ENCODE measurements at regions not wholly inside any gene's neighbourhood (a gene's known extent, or its start where the extent isn't known, plus 50 kb on each side); places are given as distances from the start of the nearest gene placed in this dataset.

DNA sequence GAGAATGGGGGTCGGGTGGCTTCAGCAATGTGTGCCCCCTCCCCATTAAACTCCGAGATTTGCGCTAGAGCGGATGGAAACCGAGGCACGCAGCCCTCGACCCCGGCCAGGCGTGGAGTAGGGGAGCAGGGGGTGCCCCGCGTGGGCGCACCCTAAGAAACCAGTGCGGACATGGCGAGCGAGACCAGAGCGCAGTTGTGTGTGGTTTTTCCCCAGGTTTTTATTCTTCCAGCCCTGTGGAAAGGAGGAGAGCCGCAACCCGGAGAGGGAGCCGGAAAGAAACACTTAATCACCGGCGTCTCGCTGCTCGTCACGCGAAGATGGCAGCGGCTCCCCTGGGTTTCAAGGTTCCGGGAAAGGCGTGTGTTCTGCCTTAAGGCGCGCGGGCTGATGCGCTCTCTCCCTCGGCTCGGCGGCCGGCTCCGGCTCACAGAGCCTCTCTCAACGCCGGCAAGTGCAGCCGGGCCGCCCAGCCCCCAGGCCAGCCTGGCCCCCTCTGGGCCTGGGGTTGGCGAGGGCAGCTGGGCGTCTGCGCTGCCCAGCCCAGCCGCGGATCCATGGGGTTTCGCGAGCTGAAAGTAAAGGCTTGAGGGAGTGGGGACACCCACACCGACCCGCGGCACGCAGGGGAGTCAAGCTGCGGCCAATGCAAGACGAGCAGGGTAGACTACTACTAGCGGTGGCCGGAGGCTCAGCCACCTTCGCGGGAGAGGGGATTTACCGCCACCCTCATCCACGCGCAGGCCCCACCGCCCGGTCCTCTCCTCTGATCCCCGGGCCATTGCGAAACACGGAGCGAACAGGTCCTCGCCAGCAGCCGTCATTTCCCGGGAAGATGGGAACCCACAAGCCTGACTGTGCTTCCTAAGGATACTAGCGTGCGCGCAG lies 74.0 kb upstream of the BCOR start:
- DNase-seq (ENCODE audit: low read depth, low spot score) (no peak), FAIRE-seq (no peak), ATAC-seq (peak; percentile 9)
- peak overlapping the region; percentile 82 for H3K9ac ChIP-seq (ENCODE audit: control insufficient read depth, insufficient read depth, low read length)
- peak overlapping the region; percentile 83 for H3K4me2 ChIP-seq (ENCODE audit: control insufficient read depth, insufficient read depth)
- ChIA-PET CTCF (no interaction called here), RAD21 (ENCODE audit: unreplicated experiment) (no interaction called here), POLR2A (no interaction called here), SMC1A (ENCODE audit: uncharacterized antibody, unreplicated experiment) (no interaction called here)
- in situ Hi-C loops (cut with MboI) (no loop called here), intact Hi-C loops (cut with micrococcal nuclease; ENCODE audit: unreplicated experiment) (loop anchor here (5.0 to 10.0 kb wide), 4 partner anchors 36 to 317 kb away; no protein-coding TSS in a partner anchor)
- peak overlapping the region; percentile 21; the same call in 1 of the 2 replicates for H2AFZ ChIP-seq (ENCODE audit: control insufficient read depth, low read depth, low read length)
- H3K27ac ChIP-seq (ENCODE audit: control insufficient read depth, insufficient read depth), result peak overlapping the region; percentile 84
- peaks cover 23% of the 10 kb centered on the region for H3K79me2 ChIP-seq (ENCODE audit: control insufficient read depth, insufficient read depth, low read length)
- H3K36me3 ChIP-seq (ENCODE audit: control insufficient read depth in 2 of 2, insufficient read depth in 2 of 2, low read length in 1 of 2), result no peaks in the 10 kb centered on the region
- no peaks in the 10 kb centered on the region for H3K27me3 ChIP-seq (replicated peaks in 1 of 2; ENCODE audit: control insufficient read depth in 2 of 2, insufficient read depth in 2 of 2, low read length in 1 of 2)
- H3K9me3 ChIP-seq (replicated peaks; ENCODE audit: control insufficient read depth, insufficient read depth, low read length), result no peaks in the 10 kb centered on the region; the same call in 2 of the 3 replicates
- H3K4me1 ChIP-seq (ENCODE audit: control insufficient read depth, insufficient read depth, low read length), result peaks cover 13% of the 10 kb centered on the region; the same call in 1 of the 2 replicates
- no peaks in the 10 kb centered on the region for H4K20me1 ChIP-seq (ENCODE audit: control insufficient read depth, insufficient read depth)
- H3K4me3 ChIP-seq, result peak overlapping the region; percentile 21
- no TSS peak for BruUV-seq (replicated peaks)
- WGBS (ENCODE audit: insufficient coverage, insufficient replicate concordance, low lambda C conversion rate, missing lambda C conversion rate), result 19% methylated on average over 70 of the region's 73 CpGs
- TF ChIP-seq POLR2A (IDR thresholded peaks at IDR 0.05; ENCODE audit: low read depth, low read length), result peak; percentile 65
- peak; percentile 64; the same call in 1 of the 2 replicates for TF ChIP-seq YY1 (IDR thresholded peaks at IDR 0.05; ENCODE audit: low read depth, low read length)
- TF ChIP-seq TARDBP (IDR thresholded peaks at IDR 0.05; ENCODE audit: borderline replicate concordance), result no peak
- TF ChIP-seq BMI1 (IDR thresholded peaks at IDR 0.05; ENCODE audit: borderline replicate concordance), result no peak

DNA sequence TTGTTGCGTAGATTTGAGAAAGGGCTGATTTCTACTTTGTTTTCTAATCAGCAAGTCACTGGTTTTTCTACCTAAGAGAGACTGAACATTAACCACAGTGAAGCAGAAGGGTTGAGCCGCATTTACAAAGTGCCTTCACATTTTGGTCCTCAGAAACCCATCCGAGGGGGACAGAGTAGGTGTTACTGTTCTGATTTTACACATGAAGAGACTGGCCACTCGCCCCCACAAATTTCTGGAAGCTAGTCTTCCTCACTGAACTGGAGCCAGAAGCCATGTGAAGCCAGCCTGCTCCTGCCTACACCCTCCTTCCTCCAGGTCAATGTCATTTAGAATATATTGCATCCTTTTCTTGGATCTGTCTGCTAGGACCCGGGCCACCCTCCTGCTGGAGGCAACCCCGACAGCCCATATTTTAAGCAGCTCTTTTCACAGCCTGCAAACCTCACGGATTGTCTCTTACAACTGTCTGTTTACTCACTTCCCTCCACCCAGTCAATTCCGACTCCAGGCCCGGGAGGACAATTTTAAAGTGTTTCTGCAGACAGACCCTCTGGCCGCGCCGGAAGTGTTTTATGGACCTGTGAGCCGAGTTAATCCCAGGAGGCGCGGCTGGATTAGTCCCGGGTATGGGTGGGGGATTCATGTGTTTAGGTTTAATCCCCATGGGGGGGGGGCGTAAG lies 73.2 kb upstream of the BCOR start:
- FAIRE-seq (no peak), DNase-seq (ENCODE audit: low read depth, low spot score) (no peak), ATAC-seq (no peak)
- peak overlapping the region; percentile 82 for H3K9ac ChIP-seq (ENCODE audit: control insufficient read depth, insufficient read depth, low read length)
- POLR2A ChIA-PET, result no interaction called here
- peaks cover 23% of the 10 kb centered on the region for H3K79me2 ChIP-seq (ENCODE audit: control insufficient read depth, insufficient read depth, low read length)
- H3K9me3 ChIP-seq (replicated peaks; ENCODE audit: control insufficient read depth, insufficient read depth, low read length), result no peaks in the 10 kb centered on the region; the same call in 2 of the 3 replicates
- in situ Hi-C loops (cut with MboI), result no loop called here
- peaks cover 13% of the 10 kb centered on the region; the same call in 1 of the 2 replicates for H3K4me1 ChIP-seq (ENCODE audit: control insufficient read depth, insufficient read depth, low read length)
- intact Hi-C loops (cut with micrococcal nuclease; ENCODE audit: unreplicated experiment), result loop anchor here (5.0 to 10.0 kb wide), 4 partner anchors 36 to 316 kb away; no protein-coding TSS in a partner anchor
- peak overlapping the region; percentile 83 for H3K4me2 ChIP-seq (ENCODE audit: control insufficient read depth, insufficient read depth)
- CTCF ChIA-PET, result no interaction called here
- no peaks in the 10 kb centered on the region for H3K27me3 ChIP-seq (replicated peaks in 1 of 2; ENCODE audit: control insufficient read depth in 2 of 2, insufficient read depth in 2 of 2, low read length in 1 of 2)
- 17% methylated on average over 16 of the region's 17 CpGs for WGBS (ENCODE audit: insufficient coverage, insufficient replicate concordance, low lambda C conversion rate, missing lambda C conversion rate)
- H3K4me3 ChIP-seq, result peak overlapping the region; percentile 21
- H4K20me1 ChIP-seq (ENCODE audit: control insufficient read depth, insufficient read depth), result no peaks in the 10 kb centered on the region
- no peaks in the 10 kb centered on the region for H3K36me3 ChIP-seq (ENCODE audit: control insufficient read depth in 2 of 2, insufficient read depth in 2 of 2, low read length in 1 of 2)
- RAD21 ChIA-PET (ENCODE audit: unreplicated experiment), result no interaction called here
- SMC1A ChIA-PET (ENCODE audit: uncharacterized antibody, unreplicated experiment), result no interaction called here
- H3K27ac ChIP-seq (ENCODE audit: control insufficient read depth, insufficient read depth), result peak overlapping the region; percentile 84
- H2AFZ ChIP-seq (ENCODE audit: control insufficient read depth, low read depth, low read length), result no peak overlapping the region
- no TSS peak for BruUV-seq (replicated peaks)
- TF ChIP-seq SPI1 (IDR thresholded peaks at IDR 0.05; ENCODE audit: borderline replicate concordance, insufficient read depth, low read depth, low read length) (0 out of 2 replicates have a peak, but pooled peaks have one; percentile 9), STAT1 (conservative IDR thresholded peaks at IDR 0.05) (no peak)
